ENCODE measurements at regions not wholly inside any gene's neighbourhood (a gene's known extent, or its start where the extent isn't known, plus 50 kb on each side); places are given as distances from the start of the nearest gene placed in this dataset.
"Not testable (repeated sequence)": the region's sequence is repeated elsewhere in the genome, so short reads cannot be mapped to it uniquely, and the experiment has no call there.

GRCh38 chr13:80157261-80157932 lies 183.5 kb downstream of the SPRY2 start:
- Histone ChIP-seq H3K27me3 (ENCODE audit: control insufficient read depth, insufficient read depth, low read length) (no peaks in the 10 kb centered on the region), H3K36me3 (ENCODE audit: control insufficient read depth, insufficient read depth, low read length) (no peaks in the 10 kb centered on the region), H3K4me3 (ENCODE audit: low read depth, low read length) (no peak overlapping the region)
- TF ChIP-seq CTCF (IDR thresholded peaks at IDR 0.05; ENCODE audit: insufficient read depth, low read length, poor library complexity, severe bottlenecking), result no peak
- DNase-seq (ENCODE audit: low read depth), result no peak

DNA sequence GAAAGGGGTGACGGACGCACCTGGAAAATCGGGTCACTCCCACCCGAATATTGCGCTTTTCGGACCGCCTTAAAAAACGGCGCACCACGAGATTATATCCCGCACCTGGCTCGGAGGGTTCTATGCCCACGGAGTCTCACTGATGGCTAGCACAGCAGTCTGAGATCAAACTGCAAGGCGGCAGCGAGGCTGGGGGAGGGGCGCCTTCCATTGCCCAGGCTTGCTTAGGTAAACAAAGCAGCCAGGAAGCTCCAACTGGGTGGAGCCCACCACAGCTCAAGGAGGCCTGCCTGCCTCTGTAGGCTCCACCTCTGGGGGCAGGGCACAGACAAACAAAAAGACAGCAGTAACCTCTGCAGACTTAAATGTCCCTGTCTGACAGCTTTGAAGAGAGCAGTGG lies 188.8 kb downstream of the SPRY2 start:
- not testable (repeated sequence) for DNase-seq (ENCODE audit: low read depth); H3K27me3 ChIP-seq (ENCODE audit: control insufficient read depth, insufficient read depth, low read length); H3K4me3 ChIP-seq (ENCODE audit: low read depth, low read length); H3K36me3 ChIP-seq (ENCODE audit: control insufficient read depth, insufficient read depth, low read length)

GRCh38 chr13:80151016-80151415 lies 189.9 kb downstream of the SPRY2 start:
- Histone ChIP-seq H3K4me3 (ENCODE audit: low read depth, low read length) (no peak overlapping the region), H3K36me3 (ENCODE audit: control insufficient read depth, insufficient read depth, low read length) (no peaks in the 10 kb centered on the region), H3K27me3 (ENCODE audit: control insufficient read depth, insufficient read depth, low read length) (no peaks in the 10 kb centered on the region)
- no peak for DNase-seq (ENCODE audit: low read depth)
- no peak for TF ChIP-seq CTCF (IDR thresholded peaks at IDR 0.05; ENCODE audit: insufficient read depth, low read length, poor library complexity, severe bottlenecking)

DNA sequence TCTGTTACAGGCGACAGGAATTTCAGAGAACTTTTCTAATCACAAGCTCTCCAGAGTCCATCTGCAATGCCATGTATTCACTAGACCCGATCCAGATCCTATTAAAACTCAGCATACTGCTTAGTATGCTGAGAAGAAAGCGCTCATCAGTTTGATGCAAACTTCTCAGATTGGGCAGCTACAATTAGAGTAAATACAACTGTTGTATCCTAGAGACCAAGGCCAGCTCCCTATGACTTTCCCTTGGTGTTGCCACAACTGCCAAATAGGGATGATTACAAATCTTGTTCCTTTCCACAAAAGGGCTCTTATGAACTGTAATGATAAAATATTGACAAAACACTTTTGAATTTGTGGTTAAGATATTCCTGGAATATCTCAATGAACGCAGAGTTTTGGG lies 191.2 kb downstream of the SPRY2 start:
- no peak for TF ChIP-seq CTCF (IDR thresholded peaks at IDR 0.05; ENCODE audit: insufficient read depth, low read length, poor library complexity, severe bottlenecking)
- Histone ChIP-seq H3K4me3 (ENCODE audit: low read depth, low read length) (no peak overlapping the region), H3K36me3 (ENCODE audit: control insufficient read depth, insufficient read depth, low read length) (no peaks in the 10 kb centered on the region), H3K27me3 (ENCODE audit: control insufficient read depth, insufficient read depth, low read length) (no peaks in the 10 kb centered on the region)
- DNase-seq (ENCODE audit: low read depth), result no peak

- no peaks in the 10 kb centered on the region for H3K27me3 ChIP-seq (ENCODE audit: control insufficient read depth, insufficient read depth, low read length)
- H3K4me3 ChIP-seq (ENCODE audit: low read depth, low read length), result no peak overlapping the region
- no peak for DNase-seq (ENCODE audit: low read depth)
- no peaks in the 10 kb centered on the region for H3K36me3 ChIP-seq (ENCODE audit: control insufficient read depth, insufficient read depth, low read length)
- no peak for TF ChIP-seq CTCF (IDR thresholded peaks at IDR 0.05; ENCODE audit: insufficient read depth, low read length, poor library complexity, severe bottlenecking)
Measured at GRCh38 chr13:80145171-80145690, 195.7 kb downstream of the SPRY2 start.

- Histone ChIP-seq H3K36me3 (ENCODE audit: control insufficient read depth, insufficient read depth, low read length) (no peaks in the 10 kb centered on the region), H3K4me3 (ENCODE audit: low read depth, low read length) (no peak overlapping the region), H3K27me3 (ENCODE audit: control insufficient read depth, insufficient read depth, low read length) (no peaks in the 10 kb centered on the region)
- no peak for TF ChIP-seq CTCF (IDR thresholded peaks at IDR 0.05; ENCODE audit: insufficient read depth, low read length, poor library complexity, severe bottlenecking)
- no peak for DNase-seq (ENCODE audit: low read depth)
Measured at GRCh38 chr13:80144493-80144892, 196.4 kb downstream of the SPRY2 start.
